Tibial nerve (tissue), 4 donors: ENCODE measurements at regions not wholly inside any gene's neighbourhood (a gene's known extent, or its start where the extent isn't known, plus 50 kb on each side); places are given as distances from the start of the nearest gene placed in this dataset.

Experiments used
- CTCF ChIP-seq, 5 experiments: fragments of 200-600 bp in 3 of 5; fragments of 450-650 bp in 2 of 5; sonication (generic) in 3 of 5; IDR thresholded peaks; one replicate each; pipeline ENCODE4 v1.5.1; 2016 to 2019; ENCODE audit warnings: antibody characterized with exemption in 5 of 5, mild to moderate bottlenecking in 3 of 5, moderate library complexity in 2 of 5
- EP300 ChIP-seq, 2 donors: sonication (generic); formaldehyde crosslinking; IDR thresholded peaks; one replicate each; pipeline ENCODE4 v1.6.1; 2017; ENCODE audit warnings: antibody characterized with exemption in 2 of 2, mild to moderate bottlenecking in 1 of 2
- POLR2A ChIP-seq, 2 donors: fragments of 450-650 bp; IDR thresholded peaks; one replicate each; pipeline ENCODE4 v1.6.1; 2017; ENCODE audit warnings: antibody characterized with exemption in 2 of 2, mild to moderate bottlenecking in 2 of 2, moderate library complexity in 2 of 2

DNA sequence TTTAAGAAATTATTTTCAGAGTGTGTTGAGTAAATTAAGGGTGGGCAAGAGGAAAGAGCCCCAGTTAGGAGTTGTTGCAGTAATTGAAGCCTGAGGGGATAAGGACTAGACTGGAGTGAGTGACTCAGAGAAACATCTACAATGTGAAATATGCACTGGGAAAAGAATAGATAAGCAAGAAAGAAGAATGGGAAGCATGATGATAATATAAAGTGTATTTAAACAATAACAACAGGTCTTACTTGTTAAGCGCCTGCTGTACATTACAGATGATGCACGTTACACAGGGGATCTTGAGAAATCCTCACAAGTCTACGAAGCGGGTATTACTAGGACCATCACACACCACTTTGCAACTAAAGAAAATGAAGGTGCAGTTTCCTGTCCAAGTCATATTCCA, 73.6 kb upstream of the STK17B start:
- TF ChIP-seq EP300 (IDR thresholded peaks at IDR 0.05) (no peak), CTCF (IDR thresholded peaks at IDR 0.05) (no peak), POLR2A (IDR thresholded peaks at IDR 0.05) (no peak)
